ENCODE measurements at regions not wholly inside any gene's neighbourhood (a gene's known extent, or its start where the extent isn't known, plus 50 kb on each side); places are given as distances from the start of the nearest gene placed in this dataset.

DNA sequence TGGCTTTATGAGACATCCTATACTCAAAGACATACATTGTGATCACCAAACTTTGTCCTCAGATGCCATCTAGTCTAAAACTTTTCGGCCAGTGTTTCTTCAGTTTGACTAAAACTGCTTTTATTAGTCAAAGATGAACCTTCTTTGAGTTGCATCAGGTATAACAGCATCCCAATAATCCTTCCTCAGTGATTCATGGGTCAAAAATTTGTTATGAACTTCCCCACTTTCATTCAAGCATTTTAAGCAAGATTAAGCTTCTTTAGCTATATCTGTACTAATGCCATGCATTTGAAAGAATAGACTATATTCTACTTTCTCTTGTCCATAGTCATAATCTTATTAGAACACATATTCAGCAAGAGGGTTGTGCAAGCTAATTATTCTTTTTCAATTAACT is 1070.4 kb upstream of the ADGRL3 start:
- no peaks in the 10 kb centered on the region for H3K27me3 ChIP-seq (ENCODE audit: control insufficient read depth, insufficient read depth, low read length)
- no peak overlapping the region for H3K4me3 Mint-ChIP-seq
- no peaks in the 10 kb centered on the region for H3K36me3 Mint-ChIP-seq
- peaks cover 0 to 12% (median 5%) of the 10 kb centered on the region in 7 donors for H3K9me3 Mint-ChIP-seq
- H3K27me3 Mint-ChIP-seq = no peaks in the 10 kb centered on the region
- DNase-seq = no peak
- H3K36me3 ChIP-seq (ENCODE audit: control insufficient read depth, insufficient read depth, low read length) = no peaks in the 10 kb centered on the region
- no peak overlapping the region for H3K27ac Mint-ChIP-seq
- ATAC-seq (ENCODE audit: low read depth in 2 of 2) = no peak
- no peaks in the 10 kb centered on the region for H3K4me1 ChIP-seq (ENCODE audit: control insufficient read depth, insufficient read depth, low read length, poor library complexity, severe bottlenecking)
- H3K27ac ChIP-seq (ENCODE audit: insufficient read depth, low read length, poor library complexity, severe bottlenecking) = no peak overlapping the region
- no peak overlapping the region for H3K4me3 ChIP-seq (ENCODE audit: low read depth, low read length)
- peaks cover 0 to 3% of the 10 kb centered on the region in 2 experiments for H3K9me3 ChIP-seq (ENCODE audit: control insufficient read depth in 2 of 2, low read length in 2 of 2)
- H3K4me1 Mint-ChIP-seq = no peaks in the 10 kb centered on the region

GRCh38 chr4:60133375-60133774 is 1066.8 kb upstream of the ADGRL3 start:
- H3K27me3 Mint-ChIP-seq = no peaks in the 10 kb centered on the region
- ATAC-seq (ENCODE audit: low read depth in 2 of 2) = no peak
- Histone ChIP-seq H3K9me3 (ENCODE audit: control insufficient read depth in 2 of 2, low read length in 2 of 2) (peaks cover 3% of the 10 kb centered on the region in 2 experiments), H3K36me3 (ENCODE audit: control insufficient read depth, insufficient read depth, low read length) (no peaks in the 10 kb centered on the region), H3K27me3 (ENCODE audit: control insufficient read depth, insufficient read depth, low read length) (no peaks in the 10 kb centered on the region), H3K4me3 (ENCODE audit: low read depth, low read length) (no peak overlapping the region), H3K27ac (ENCODE audit: insufficient read depth, low read length, poor library complexity, severe bottlenecking) (no peak overlapping the region), H3K4me1 (ENCODE audit: control insufficient read depth, insufficient read depth, low read length, poor library complexity, severe bottlenecking) (no peaks in the 10 kb centered on the region)
- no peaks in the 10 kb centered on the region for H3K4me1 Mint-ChIP-seq
- no peak overlapping the region for H3K4me3 Mint-ChIP-seq
- no peak overlapping the region for H3K27ac Mint-ChIP-seq
- no peaks in the 10 kb centered on the region for H3K36me3 Mint-ChIP-seq
- peaks cover 0 to 11% (median 5%) of the 10 kb centered on the region in 7 donors for H3K9me3 Mint-ChIP-seq
- DNase-seq = no peak

- Histone ChIP-seq H3K4me3 (ENCODE audit: low read depth, low read length) (no peak overlapping the region), H3K36me3 (ENCODE audit: control insufficient read depth, insufficient read depth, low read length) (no peaks in the 10 kb centered on the region), H3K9me3 (ENCODE audit: control insufficient read depth in 2 of 2, low read length in 2 of 2) (peaks cover 3% of the 10 kb centered on the region in 2 experiments), H3K27ac (ENCODE audit: insufficient read depth, low read length, poor library complexity, severe bottlenecking) (no peak overlapping the region), H3K27me3 (ENCODE audit: control insufficient read depth, insufficient read depth, low read length) (no peaks in the 10 kb centered on the region), H3K4me1 (ENCODE audit: control insufficient read depth, insufficient read depth, low read length, poor library complexity, severe bottlenecking) (no peaks in the 10 kb centered on the region)
- ATAC-seq (ENCODE audit: low read depth in 2 of 2) = no peak
- Mint-ChIP-seq H3K36me3 (no peaks in the 10 kb centered on the region), H3K9me3 (peaks cover 0 to 6% (median 3%) of the 10 kb centered on the region in 7 donors), H3K4me1 (no peaks in the 10 kb centered on the region), H3K4me3 (no peak overlapping the region), H3K27ac (no peak overlapping the region), H3K27me3 (no peaks in the 10 kb centered on the region)
- DNase-seq = no peak
Measured at GRCh38 chr4:60134099-60134498, 1066.0 kb upstream of the ADGRL3 start.

- Histone ChIP-seq H3K27me3 (ENCODE audit: control insufficient read depth, insufficient read depth, low read length) (no peaks in the 10 kb centered on the region), H3K4me3 (ENCODE audit: low read depth, low read length) (no peak overlapping the region), H3K36me3 (ENCODE audit: control insufficient read depth, insufficient read depth, low read length) (no peaks in the 10 kb centered on the region), H3K9me3 (ENCODE audit: control insufficient read depth in 2 of 2, low read length in 2 of 2) (peaks cover 0 to 5% of the 10 kb centered on the region in 2 experiments), H3K4me1 (ENCODE audit: control insufficient read depth, insufficient read depth, low read length, poor library complexity, severe bottlenecking) (no peaks in the 10 kb centered on the region), H3K27ac (ENCODE audit: insufficient read depth, low read length, poor library complexity, severe bottlenecking) (no peak overlapping the region)
- ATAC-seq (ENCODE audit: low read depth in 2 of 2) (no peak), DNase-seq (no peak)
- H3K27ac Mint-ChIP-seq = no peak overlapping the region
- no peak overlapping the region for H3K4me3 Mint-ChIP-seq
- H3K27me3 Mint-ChIP-seq = no peaks in the 10 kb centered on the region
- no peaks in the 10 kb centered on the region for H3K4me1 Mint-ChIP-seq
- no peaks in the 10 kb centered on the region for H3K36me3 Mint-ChIP-seq
- H3K9me3 Mint-ChIP-seq = peaks cover 4 to 37% (median 21%) of the 10 kb centered on the region in 7 donors
Measured at GRCh38 chr4:60155088-60155487, 1045.0 kb upstream of the ADGRL3 start.

DNA sequence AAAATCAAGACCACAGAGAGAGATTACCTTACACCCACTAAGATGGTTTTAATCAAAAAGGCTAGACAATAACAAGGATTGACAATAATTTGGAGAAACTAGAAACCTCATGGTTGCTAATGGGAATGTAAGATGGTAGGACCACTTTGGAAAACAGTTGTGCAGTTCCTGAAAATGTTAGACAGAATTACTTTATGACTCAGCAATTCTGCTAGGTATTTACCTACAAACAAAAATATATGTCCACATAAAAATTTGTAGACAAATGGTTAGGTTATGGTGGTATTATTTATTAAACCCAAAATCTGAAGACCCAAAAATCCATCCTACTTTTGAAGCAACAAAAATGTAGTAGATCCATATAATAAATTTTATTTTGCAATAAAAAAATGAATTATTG is 1027.0 kb upstream of the ADGRL3 start:
- Mint-ChIP-seq H3K27me3 (no peaks in the 10 kb centered on the region), H3K4me3 (no peak overlapping the region), H3K27ac (no peak overlapping the region), H3K9me3 (peaks cover 0 to 16% (median 6%) of the 10 kb centered on the region in 7 donors), H3K4me1 (no peaks in the 10 kb centered on the region), H3K36me3 (no peaks in the 10 kb centered on the region)
- Histone ChIP-seq H3K27ac (ENCODE audit: insufficient read depth, low read length, poor library complexity, severe bottlenecking) (no peak overlapping the region), H3K4me3 (ENCODE audit: low read depth, low read length) (no peak overlapping the region), H3K4me1 (ENCODE audit: control insufficient read depth, insufficient read depth, low read length, poor library complexity, severe bottlenecking) (no peaks in the 10 kb centered on the region), H3K27me3 (ENCODE audit: control insufficient read depth, insufficient read depth, low read length) (no peaks in the 10 kb centered on the region), H3K36me3 (ENCODE audit: control insufficient read depth, insufficient read depth, low read length) (no peaks in the 10 kb centered on the region), H3K9me3 (ENCODE audit: control insufficient read depth in 2 of 2, low read length in 2 of 2) (peaks cover 0 to 6% of the 10 kb centered on the region in 2 experiments)
- ATAC-seq (ENCODE audit: low read depth in 2 of 2) (no peak), DNase-seq (no peak)

DNA sequence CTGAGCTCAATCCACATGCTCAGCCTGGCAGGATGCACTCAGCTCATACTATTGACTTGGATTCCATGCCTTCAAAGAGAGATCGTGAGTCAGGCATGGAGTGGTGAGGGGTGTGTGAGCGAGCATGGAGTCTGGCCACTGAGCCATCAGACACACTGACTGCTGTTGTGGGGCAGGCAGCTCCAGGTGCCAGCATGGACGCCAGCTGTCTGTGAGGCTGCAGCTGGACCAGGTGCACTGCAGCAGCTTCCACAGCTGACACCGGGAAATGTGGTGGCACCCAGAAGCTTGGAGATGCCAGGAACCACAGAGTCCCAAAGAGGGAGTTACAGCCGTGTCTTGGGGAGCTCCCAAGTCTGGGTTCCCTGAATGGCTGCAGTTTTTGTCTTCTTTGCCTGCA is 1026.4 kb upstream of the ADGRL3 start:
- H3K27me3 ChIP-seq (ENCODE audit: control insufficient read depth, insufficient read depth, low read length) = no peaks in the 10 kb centered on the region
- no peaks in the 10 kb centered on the region for H3K36me3 Mint-ChIP-seq
- H3K9me3 Mint-ChIP-seq = peaks cover 0 to 12% (median 6%) of the 10 kb centered on the region in 7 donors
- H3K4me1 ChIP-seq (ENCODE audit: control insufficient read depth, insufficient read depth, low read length, poor library complexity, severe bottlenecking) = no peaks in the 10 kb centered on the region
- H3K4me1 Mint-ChIP-seq = no peaks in the 10 kb centered on the region
- no peak for DNase-seq
- H3K27ac Mint-ChIP-seq = no peak overlapping the region
- no peak overlapping the region for H3K4me3 Mint-ChIP-seq
- H3K9me3 ChIP-seq (ENCODE audit: control insufficient read depth in 2 of 2, low read length in 2 of 2) = peaks cover 0 to 6% of the 10 kb centered on the region in 2 experiments
- ATAC-seq (ENCODE audit: low read depth in 2 of 2) = no peak
- no peaks in the 10 kb centered on the region for H3K27me3 Mint-ChIP-seq
- no peak overlapping the region for H3K27ac ChIP-seq (ENCODE audit: insufficient read depth, low read length, poor library complexity, severe bottlenecking)
- no peak overlapping the region for H3K4me3 ChIP-seq (ENCODE audit: low read depth, low read length)
- H3K36me3 ChIP-seq (ENCODE audit: control insufficient read depth, insufficient read depth, low read length) = no peaks in the 10 kb centered on the region

DNA sequence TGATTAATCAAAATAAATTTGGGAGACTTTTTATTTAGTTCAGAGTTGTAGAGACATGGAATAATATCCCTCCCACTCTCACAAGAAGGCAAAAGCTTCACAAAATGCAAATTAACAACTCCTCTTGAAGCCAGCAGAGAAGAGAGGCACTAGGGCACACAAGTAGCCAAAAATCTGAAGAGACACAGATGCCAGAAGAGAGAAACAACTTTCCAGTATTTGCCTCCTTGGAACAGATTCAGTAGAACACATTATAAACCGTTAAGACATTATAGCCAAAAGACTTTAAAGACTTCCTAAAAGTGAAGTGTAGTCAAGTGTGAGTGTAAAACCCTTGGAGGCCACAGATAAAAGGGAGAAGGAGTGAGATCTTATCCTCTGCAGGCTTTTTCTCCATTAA is 1024.9 kb upstream of the ADGRL3 start:
- no peak overlapping the region for H3K27ac Mint-ChIP-seq
- no peaks in the 10 kb centered on the region for H3K27me3 Mint-ChIP-seq
- no peak overlapping the region for H3K4me3 Mint-ChIP-seq
- Histone ChIP-seq H3K9me3 (ENCODE audit: control insufficient read depth in 2 of 2, low read length in 2 of 2) (peaks cover 0 to 6% of the 10 kb centered on the region in 2 experiments), H3K27ac (ENCODE audit: insufficient read depth, low read length, poor library complexity, severe bottlenecking) (no peak overlapping the region), H3K27me3 (ENCODE audit: control insufficient read depth, insufficient read depth, low read length) (no peaks in the 10 kb centered on the region), H3K4me3 (ENCODE audit: low read depth, low read length) (no peak overlapping the region), H3K4me1 (ENCODE audit: control insufficient read depth, insufficient read depth, low read length, poor library complexity, severe bottlenecking) (no peaks in the 10 kb centered on the region), H3K36me3 (ENCODE audit: control insufficient read depth, insufficient read depth, low read length) (no peaks in the 10 kb centered on the region)
- H3K4me1 Mint-ChIP-seq = no peaks in the 10 kb centered on the region
- DNase-seq (no peak), ATAC-seq (ENCODE audit: low read depth in 2 of 2) (no peak)
- peaks cover 0 to 9% (median 6%) of the 10 kb centered on the region in 7 donors for H3K9me3 Mint-ChIP-seq
- no peaks in the 10 kb centered on the region for H3K36me3 Mint-ChIP-seq

DNA sequence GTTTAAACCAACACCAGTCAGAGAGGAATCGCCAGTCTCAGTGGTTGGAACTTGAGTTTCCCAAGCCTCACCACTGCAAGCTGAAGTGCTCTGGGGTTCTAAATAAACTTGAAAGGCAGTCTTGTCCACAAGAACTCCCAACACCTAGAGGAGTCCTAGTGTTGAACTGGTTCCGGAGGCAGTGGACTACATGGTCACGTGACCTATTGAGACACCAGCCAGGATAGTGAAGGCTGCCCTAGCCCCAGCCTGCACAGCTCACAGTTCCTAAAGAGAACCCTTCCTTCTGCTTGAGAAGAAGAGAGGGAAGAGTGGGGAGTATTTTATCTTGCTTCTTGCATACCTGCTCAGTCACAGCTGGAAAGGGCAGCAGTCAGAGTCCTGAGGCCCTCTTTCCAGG is 1012.7 kb upstream of the ADGRL3 start:
- H3K4me3 ChIP-seq (ENCODE audit: low read depth, low read length) = no peak overlapping the region
- no peaks in the 10 kb centered on the region for H3K36me3 ChIP-seq (ENCODE audit: control insufficient read depth, insufficient read depth, low read length)
- ATAC-seq (ENCODE audit: low read depth in 2 of 2) (no peak), DNase-seq (no peak)
- Mint-ChIP-seq H3K27me3 (no peaks in the 10 kb centered on the region), H3K4me3 (no peak overlapping the region), H3K9me3 (peaks cover 3 to 37% (median 11%) of the 10 kb centered on the region in 7 donors), H3K4me1 (no peaks in the 10 kb centered on the region), H3K27ac (no peak overlapping the region), H3K36me3 (no peaks in the 10 kb centered on the region)
- H3K4me1 ChIP-seq (ENCODE audit: control insufficient read depth, insufficient read depth, low read length, poor library complexity, severe bottlenecking) = no peaks in the 10 kb centered on the region
- H3K27ac ChIP-seq (ENCODE audit: insufficient read depth, low read length, poor library complexity, severe bottlenecking) = no peak overlapping the region
- peaks cover 0 to 9% of the 10 kb centered on the region in 2 experiments for H3K9me3 ChIP-seq (ENCODE audit: control insufficient read depth in 2 of 2, low read length in 2 of 2)
- H3K27me3 ChIP-seq (ENCODE audit: control insufficient read depth, insufficient read depth, low read length) = no peaks in the 10 kb centered on the region
